ENCODE measurements at regions not wholly inside any gene's neighbourhood (a gene's known extent, or its start where the extent isn't known, plus 50 kb on each side); places are given as distances from the start of the nearest gene placed in this dataset.

- ChIA-PET POLR2A (ENCODE audit: partially characterized antibody) (no interaction called here), CTCF (ENCODE audit: partially characterized antibody) (no interaction called here)
- WGBS, 2 experiments (ENCODE audit: extremely low coverage in 1 of 2, insufficient coverage in 1 of 2, insufficient read length in 1 of 2, insufficient replicate concordance in 2 of 2, low coverage in 1 of 2, low lambda C conversion rate in 2 of 2, missing lambda C conversion rate in 1 of 2): 78% methylated on average over 3 of the region's 3 CpGs; no CpG with 5 or more reads in 1 of the 2 experiments
- no peak overlapping the region for H3K18ac ChIP-seq (ENCODE audit: extremely low read depth, low read length)
- H4K8ac ChIP-seq (ENCODE audit: extremely low read depth, insufficient read depth, low read length): no peak overlapping the region
- no peaks in the 10 kb centered on the region; the same call in 1 of the 2 replicates for H3K23me2 ChIP-seq (ENCODE audit: low read depth, low read length)
- no peak overlapping the region for H2BK20ac ChIP-seq (ENCODE audit: low read length)
- no peak overlapping the region for H3K4me2 ChIP-seq (ENCODE audit: insufficient read depth in 1 of 2, low read depth in 2 of 2, low read length in 2 of 2)
- H3K9me3 ChIP-seq (ENCODE audit: insufficient read depth in 2 of 2, low read depth in 1 of 2, low read length in 1 of 2): no peaks in the 10 kb centered on the region
- H3K27me3 ChIP-seq (replicated peaks in 1 of 4; ENCODE audit: control insufficient read depth in 3 of 4, extremely low read depth in 1 of 4, insufficient read depth in 3 of 4, low read length in 3 of 4): no peaks in the 10 kb centered on the region
- H3K4ac ChIP-seq (replicated peaks; ENCODE audit: insufficient read length, low read depth, low read length): no peak overlapping the region
- no peak overlapping the region for H2AFZ ChIP-seq (ENCODE audit: low read length)
- no peaks in the 10 kb centered on the region for H4K20me1 ChIP-seq (replicated peaks in 1 of 2; ENCODE audit: control insufficient read depth in 1 of 2, insufficient read depth in 2 of 2, low read length in 2 of 2)
- no peak overlapping the region for H2AK5ac ChIP-seq (ENCODE audit: low read depth, low read length)
- no peak overlapping the region for H3K4me3 ChIP-seq (ENCODE audit: extremely low read depth in 1 of 4, insufficient read depth in 2 of 4, low read depth in 3 of 4, low read length in 4 of 4)
- H3K9ac ChIP-seq (replicated peaks in 1 of 4; ENCODE audit: extremely low read depth in 1 of 4, low read depth in 3 of 4, low read length in 3 of 4): no peak overlapping the region
- H3K79me1 ChIP-seq (ENCODE audit: low read depth, low read length): no peaks in the 10 kb centered on the region
- H2BK15ac ChIP-seq (ENCODE audit: low read length): no peak overlapping the region
- no peak overlapping the region for H3K14ac ChIP-seq (ENCODE audit: insufficient read length)
- no peak overlapping the region for H4K5ac ChIP-seq (ENCODE audit: insufficient read length, low read depth, low read length)
- H3K27ac ChIP-seq (ENCODE audit: low read depth, low read length): no peak overlapping the region
- no peak for FAIRE-seq
- H3K79me2 ChIP-seq (ENCODE audit: control insufficient read depth in 1 of 2, insufficient read depth in 2 of 2, low read length in 2 of 2): no peaks in the 10 kb centered on the region
- no peak overlapping the region for H2BK12ac ChIP-seq (ENCODE audit: low read depth, low read length)
- no peaks in the 10 kb centered on the region for H3K36me3 ChIP-seq (ENCODE audit: control insufficient read depth in 2 of 4, insufficient read depth in 4 of 4, low read length in 3 of 4)
- no peak overlapping the region for H3K56ac ChIP-seq (replicated peaks; ENCODE audit: insufficient read length, low read depth, low read length)
- DNase-seq (ENCODE audit: low read depth in 1 of 2, low spot score in 2 of 2): no peak
- no peak overlapping the region for H2BK5ac ChIP-seq (ENCODE audit: low read depth, low read length)
- peaks cover 0 to 10% (median 5%) of the 10 kb centered on the region in 4 experiments; a peak in 4 of 7 replicates for H3K4me1 ChIP-seq (replicated peaks in 1 of 4; ENCODE audit: control insufficient read depth in 3 of 4, insufficient read depth in 4 of 4, low read length in 3 of 4)
- no peak overlapping the region for H4K91ac ChIP-seq (replicated peaks; ENCODE audit: insufficient read length, low read length)
- no peak overlapping the region for H2BK120ac ChIP-seq (replicated peaks; ENCODE audit: low read depth, low read length)
- no peak overlapping the region for H3K23ac ChIP-seq (ENCODE audit: insufficient read length)
- TF ChIP-seq, protein P1, sequence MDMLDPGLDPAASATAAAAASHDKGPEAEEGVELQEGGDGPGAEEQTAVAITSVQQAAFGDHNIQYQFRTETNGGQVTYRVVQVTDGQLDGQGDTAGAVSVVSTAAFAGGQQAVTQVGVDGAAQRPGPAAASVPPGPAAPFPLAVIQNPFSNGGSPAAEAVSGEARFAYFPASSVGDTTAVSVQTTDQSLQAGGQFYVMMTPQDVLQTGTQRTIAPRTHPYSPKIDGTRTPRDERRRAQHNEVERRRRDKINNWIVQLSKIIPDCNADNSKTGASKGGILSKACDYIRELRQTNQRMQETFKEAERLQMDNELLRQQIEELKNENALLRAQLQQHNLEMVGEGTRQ (IDR thresholded peaks at IDR 0.05; ENCODE audit: low read length): no peak
- TF ChIP-seq SIX5 (IDR thresholded peaks at IDR 0.05; ENCODE audit: low read depth, low read length) (no peak), PHF8 (conservative IDR thresholded peaks at IDR 0.05; ENCODE audit: low read depth, low read length) (no peak), CREB1 (IDR thresholded peaks at IDR 0.05) (no peak), HDAC2 (IDR thresholded peaks at IDR 0.05; ENCODE audit: borderline replicate concordance in 1 of 2, low read depth in 2 of 2, low read length in 2 of 2) (no peak), BCL11A (IDR thresholded peaks at IDR 0.05; ENCODE audit: low read depth in 2 of 2, low read length in 2 of 2) (no peak), SIN3A (conservative IDR thresholded peaks at IDR 0.05 in 1 of 2, IDR thresholded peaks at IDR 0.05 in 1 of 2; ENCODE audit: low read depth in 1 of 2, low read length in 2 of 2) (no peak), CEBPB (IDR thresholded peaks at IDR 0.05; ENCODE audit: low read depth, low read length) (no peak), TBP (IDR thresholded peaks at IDR 0.05; ENCODE audit: low read depth, low read length) (no peak), SRF (IDR thresholded peaks at IDR 0.05; ENCODE audit: low read depth, low read length) (no peak), CBX8 (IDR thresholded peaks at IDR 0.05; ENCODE audit: borderline replicate concordance, low read depth, low read length) (no peak)
- TF ChIP-seq, protein P2, sequence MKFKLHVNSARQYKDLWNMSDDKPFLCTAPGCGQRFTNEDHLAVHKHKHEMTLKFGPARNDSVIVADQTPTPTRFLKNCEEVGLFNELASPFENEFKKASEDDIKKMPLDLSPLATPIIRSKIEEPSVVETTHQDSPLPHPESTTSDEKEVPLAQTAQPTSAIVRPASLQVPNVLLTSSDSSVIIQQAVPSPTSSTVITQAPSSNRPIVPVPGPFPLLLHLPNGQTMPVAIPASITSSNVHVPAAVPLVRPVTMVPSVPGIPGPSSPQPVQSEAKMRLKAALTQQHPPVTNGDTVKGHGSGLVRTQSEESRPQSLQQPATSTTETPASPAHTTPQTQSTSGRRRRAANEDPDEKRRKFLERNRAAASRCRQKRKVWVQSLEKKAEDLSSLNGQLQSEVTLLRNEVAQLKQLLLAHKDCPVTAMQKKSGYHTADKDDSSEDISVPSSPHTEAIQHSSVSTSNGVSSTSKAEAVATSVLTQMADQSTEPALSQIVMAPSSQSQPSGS (IDR thresholded peaks at IDR 0.05; ENCODE audit: low read length): no peak
These were observed 120.4 kb downstream of the PCDH7 start for GRCh38 chr4:30840571-30840970.
